CD4-positive, alpha-beta memory T cell (primary cell): ENCODE measurements at regions not wholly inside any gene's neighbourhood (a gene's known extent, or its start where the extent isn't known, plus 50 kb on each side); places are given as distances from the start of the nearest gene placed in this dataset.
A peak's percentile ranks its signal among the peaks of the same experiment; 100 is the strongest.

Source experiments
- CTCF ChIA-PET: fragments of 350-600 bp; sonication (Branson Sonifier 250); formaldehyde crosslinking; loops from one replicate; lab custom pipeline; 2021; ENCODE audit warnings: inconsistent platforms; ENCODE audit not compliant: partially characterized antibody; lab: Charles Lee
- POLR2A ChIA-PET: fragments of 350-600 bp; sonication (Branson Sonifier 250); formaldehyde crosslinking; loops from one replicate; lab custom pipeline; 2021; ENCODE audit not compliant: partially characterized antibody; lab: Charles Lee
- DNase-seq, 5 donors: peaks; one replicate each; pipeline versions ENCODE4 v3.0.0 to v3.0.0-alpha.2; 2020 to 2022; ENCODE audit warnings: mixed read lengths in 1 of 5
- H3K27ac ChIP-seq: one replicate; pipeline ENCODE4 v1.7.0; 2013; ENCODE audit warnings: low read depth, low read length
- H3K27me3 ChIP-seq: 2 replicates; pipeline ENCODE4 v1.7.0; 2013; ENCODE audit warnings: mild to moderate bottlenecking, low read length, moderate library complexity; ENCODE audit not compliant: insufficient read depth
- H3K36me3 ChIP-seq: 2 replicates; pipeline ENCODE4 v1.7.0; 2013; ENCODE audit warnings: mild to moderate bottlenecking, low read length, moderate library complexity; ENCODE audit not compliant: insufficient read depth
- H3K4me1 ChIP-seq: 2 replicates; pipeline ENCODE4 v1.7.0; 2013; ENCODE audit warnings: mild to moderate bottlenecking, low read length, moderate library complexity; ENCODE audit not compliant: insufficient read depth
- H3K4me3 ChIP-seq, 2 donors: one replicate each; pipeline ENCODE4 v1.7.0; 2013; ENCODE audit warnings: low read length in 2 of 2, mild to moderate bottlenecking in 1 of 2
- H3K9me3 ChIP-seq, 2 donors: one replicate each; pipeline ENCODE4 v1.7.0; 2013; ENCODE audit warnings: low read length in 2 of 2, control low read depth in 1 of 2; ENCODE audit not compliant: control insufficient read depth in 1 of 2
- H3K27ac Mint-ChIP-seq, 7 donors: one replicate each; pipeline ENCODE4 v1.8.0; 2020 to 2021; ENCODE audit warnings: mixed read lengths in 7 of 7, mild to moderate bottlenecking in 6 of 7, inconsistent platforms in 3 of 7, moderate library complexity in 3 of 7
- H3K27me3 Mint-ChIP-seq, 2 donors: one replicate each; pipeline ENCODE4 v1.8.0; 2020 to 2021; ENCODE audit warnings: mixed read lengths in 2 of 2
- H3K36me3 Mint-ChIP-seq, 2 donors: one replicate each; pipeline ENCODE4 v1.8.0; 2020 to 2021; ENCODE audit warnings: mixed read lengths in 2 of 2, inconsistent platforms in 1 of 2, mild to moderate bottlenecking in 1 of 2
- H3K4me1 Mint-ChIP-seq, 4 donors: one replicate each; pipeline ENCODE4 v1.8.0; 2020 to 2021; ENCODE audit warnings: mixed read lengths in 4 of 4, mild to moderate bottlenecking in 1 of 4
- H3K4me3 Mint-ChIP-seq, 8 donors: one replicate each; pipeline ENCODE4 v1.8.0; 2020 to 2021; ENCODE audit warnings: mixed read lengths in 8 of 8, mild to moderate bottlenecking in 7 of 8, moderate library complexity in 6 of 8, inconsistent platforms in 3 of 8
- H3K9me3 Mint-ChIP-seq, 8 donors: one replicate each; pipeline ENCODE4 v1.8.0; 2020 to 2021; ENCODE audit warnings: mixed read lengths in 8 of 8, mild to moderate bottlenecking in 5 of 8, inconsistent platforms in 3 of 8, moderate library complexity in 1 of 8
- intact Hi-C: fragments of 100-400 bp; cut with micrococcal nuclease; formaldehyde crosslinking; loops from one replicate; pipeline ENCODE4 v1.15.1; 2023

DNA sequence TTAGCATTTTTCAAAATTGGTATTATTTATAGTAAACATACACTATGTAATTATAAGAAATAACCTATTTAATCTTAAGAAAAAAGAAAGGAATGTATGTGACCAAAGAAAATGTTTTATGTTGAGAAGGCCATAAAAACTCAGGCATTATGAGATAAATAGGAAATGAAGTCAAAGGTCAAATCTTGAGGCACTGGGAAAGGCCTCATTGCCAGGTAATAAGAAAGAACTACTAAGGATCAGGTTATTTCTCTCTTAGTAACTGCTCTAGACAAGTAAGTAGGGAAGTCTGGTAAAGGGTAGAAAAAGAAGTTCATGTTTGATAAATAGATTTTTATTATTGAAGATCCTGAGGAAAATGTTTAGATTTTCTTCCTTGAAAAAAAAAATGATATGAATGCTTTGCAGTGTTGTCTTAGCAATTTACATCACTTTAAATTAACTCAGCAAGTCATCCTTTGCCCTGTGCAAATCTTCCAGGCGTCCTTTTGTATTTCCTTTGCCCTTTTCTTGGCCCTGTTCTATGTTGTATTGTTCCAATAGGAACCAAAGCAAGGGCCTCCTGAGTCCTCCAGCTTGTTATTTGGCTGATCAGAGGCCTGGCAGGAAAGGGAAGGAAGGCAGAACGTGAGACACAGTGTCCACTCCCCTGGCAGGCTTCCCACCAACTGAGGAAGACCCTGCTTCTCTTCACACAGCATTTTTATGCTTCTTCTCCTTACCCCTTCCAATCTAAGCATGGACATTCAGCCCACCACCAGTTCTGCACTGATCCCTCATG is 260.4 kb upstream of the MIR17HG start:
- Mint-ChIP-seq H3K36me3 (no peaks in the 10 kb centered on the region), H3K27me3 (no peaks in the 10 kb centered on the region), H3K4me3 (no peak overlapping the region), H3K27ac (peak overlapping the region in 1 of 7 donors; percentile 21), H3K9me3 (no peaks in the 10 kb centered on the region), H3K4me1 (no peaks in the 10 kb centered on the region)
- intact Hi-C loops = no loop called here
- ChIA-PET CTCF (no interaction called here), POLR2A (no interaction called here)
- Histone ChIP-seq H3K4me1 (no peaks in the 10 kb centered on the region), H3K4me3 (no peak overlapping the region), H3K9me3 (no peaks in the 10 kb centered on the region), H3K27me3 (no peaks in the 10 kb centered on the region), H3K27ac (no peak overlapping the region), H3K36me3 (no peaks in the 10 kb centered on the region)
- DNase-seq = no peak

DNA sequence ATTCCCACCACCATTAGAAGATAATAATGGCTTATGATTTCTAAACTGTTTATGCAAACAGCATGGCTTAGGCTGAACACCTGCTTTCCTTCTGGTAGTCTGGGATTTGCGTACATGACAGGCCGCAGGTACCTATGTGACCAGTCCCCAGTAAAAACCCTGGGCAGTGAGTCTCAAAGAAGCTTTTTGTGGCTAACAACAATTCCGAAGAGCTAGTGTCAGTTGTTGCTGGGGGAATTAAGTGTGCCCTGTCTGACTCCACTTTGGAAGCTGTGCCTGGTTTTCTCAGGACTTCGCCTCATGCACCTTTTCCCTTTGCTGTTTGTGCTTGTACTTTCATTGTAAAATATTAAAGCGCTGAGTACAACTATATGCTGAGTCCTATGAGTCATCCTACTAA is 250.2 kb upstream of the MIR17HG start:
- H3K4me3 ChIP-seq = no peak overlapping the region
- no peak overlapping the region for H3K4me3 Mint-ChIP-seq
- no peaks in the 10 kb centered on the region for H3K27me3 Mint-ChIP-seq
- H3K36me3 Mint-ChIP-seq = no peaks in the 10 kb centered on the region
- no peak overlapping the region for H3K27ac ChIP-seq
- CTCF ChIA-PET = no interaction called here
- intact Hi-C loops = no loop called here
- DNase-seq = no peak
- no peaks in the 10 kb centered on the region for H3K9me3 ChIP-seq
- no peaks in the 10 kb centered on the region for H3K4me1 Mint-ChIP-seq
- no peaks in the 10 kb centered on the region for H3K27me3 ChIP-seq
- no peaks in the 10 kb centered on the region for H3K36me3 ChIP-seq
- no peak overlapping the region for H3K27ac Mint-ChIP-seq
- H3K9me3 Mint-ChIP-seq = peaks cover 0 to 2% (median 0%) of the 10 kb centered on the region in 8 donors
- POLR2A ChIA-PET = no interaction called here
- H3K4me1 ChIP-seq = no peaks in the 10 kb centered on the region

DNA sequence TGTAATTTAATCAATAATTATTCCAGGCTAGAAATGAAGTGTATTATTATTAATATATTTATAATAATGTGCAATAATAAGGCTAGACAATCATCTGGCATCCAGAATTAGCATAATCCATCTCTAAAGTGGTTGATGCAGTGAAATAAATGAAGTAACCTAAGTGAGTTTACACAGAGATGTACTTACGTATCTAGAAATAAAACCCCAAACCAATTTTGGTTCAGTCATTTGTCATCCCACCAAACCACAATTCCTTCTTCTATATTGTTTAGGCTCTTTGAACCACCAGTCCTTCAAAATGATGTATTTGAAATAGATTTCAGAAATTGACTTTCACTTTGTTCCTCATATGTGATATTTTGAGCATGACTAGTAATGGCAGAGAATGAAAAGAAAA is 247.6 kb upstream of the MIR17HG start:
- no peak overlapping the region for H3K27ac ChIP-seq
- no peaks in the 10 kb centered on the region for H3K4me1 ChIP-seq
- CTCF ChIA-PET = no interaction called here
- intact Hi-C loops = no loop called here
- POLR2A ChIA-PET = no interaction called here
- DNase-seq = no peak
- H3K4me3 Mint-ChIP-seq = no peak overlapping the region
- H3K27me3 ChIP-seq = no peaks in the 10 kb centered on the region
- H3K4me3 ChIP-seq = no peak overlapping the region
- no peaks in the 10 kb centered on the region for H3K36me3 Mint-ChIP-seq
- no peaks in the 10 kb centered on the region for H3K9me3 ChIP-seq
- no peaks in the 10 kb centered on the region for H3K36me3 ChIP-seq
- peaks cover 0 to 2% (median 0%) of the 10 kb centered on the region in 8 donors for H3K9me3 Mint-ChIP-seq
- no peaks in the 10 kb centered on the region for H3K27me3 Mint-ChIP-seq
- no peaks in the 10 kb centered on the region for H3K4me1 Mint-ChIP-seq
- H3K27ac Mint-ChIP-seq = no peak overlapping the region

DNA sequence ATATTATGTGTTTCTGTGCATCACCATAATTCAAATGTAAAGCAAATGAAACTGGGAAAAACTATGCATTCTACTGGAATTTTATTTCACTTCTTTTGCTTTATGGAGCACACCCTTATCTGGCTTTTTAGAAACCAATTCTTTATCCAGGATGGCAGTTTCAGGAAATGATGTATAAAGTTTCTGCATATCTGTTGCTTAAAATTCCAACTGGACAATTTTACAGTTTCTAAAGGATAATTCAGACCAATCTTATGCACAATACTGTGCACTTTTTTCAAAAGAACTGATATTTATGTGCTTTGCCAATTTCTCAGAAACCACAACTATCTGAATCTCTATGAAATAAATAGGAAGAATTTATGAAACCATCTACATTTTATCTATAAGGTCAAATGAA is 246.5 kb upstream of the MIR17HG start:
- H3K9me3 Mint-ChIP-seq = peaks cover 0 to 2% (median 0%) of the 10 kb centered on the region in 8 donors
- no peaks in the 10 kb centered on the region for H3K36me3 Mint-ChIP-seq
- H3K4me3 Mint-ChIP-seq = no peak overlapping the region
- Histone ChIP-seq H3K36me3 (no peaks in the 10 kb centered on the region), H3K9me3 (no peaks in the 10 kb centered on the region), H3K27ac (no peak overlapping the region), H3K27me3 (no peaks in the 10 kb centered on the region), H3K4me1 (no peaks in the 10 kb centered on the region), H3K4me3 (no peak overlapping the region)
- H3K4me1 Mint-ChIP-seq = no peaks in the 10 kb centered on the region
- POLR2A ChIA-PET = no interaction called here
- no peak for DNase-seq
- CTCF ChIA-PET = no interaction called here
- intact Hi-C loops = no loop called here
- no peaks in the 10 kb centered on the region for H3K27me3 Mint-ChIP-seq
- no peak overlapping the region for H3K27ac Mint-ChIP-seq

DNA sequence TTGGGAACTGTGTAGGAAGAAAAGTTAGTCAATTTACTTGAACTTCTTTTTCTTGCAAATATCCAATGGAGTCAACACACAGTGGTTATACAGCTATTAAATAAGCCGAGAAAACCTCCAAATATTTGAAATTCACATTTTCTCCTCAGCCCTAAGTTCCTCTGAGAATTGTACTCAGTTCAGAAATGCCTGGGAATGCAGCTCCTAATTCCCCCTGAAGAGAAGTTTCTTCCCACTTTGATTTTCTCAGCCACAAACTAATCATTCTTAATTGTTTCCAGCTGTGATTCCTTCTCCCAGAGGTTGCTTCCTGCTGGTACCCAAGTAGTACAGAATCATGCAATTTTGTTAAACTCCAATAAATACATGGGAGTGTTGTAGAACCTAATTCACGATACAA is 246.1 kb upstream of the MIR17HG start:
- CTCF ChIA-PET = no interaction called here
- H3K27me3 ChIP-seq = no peaks in the 10 kb centered on the region
- Mint-ChIP-seq H3K9me3 (peaks cover 0 to 2% (median 0%) of the 10 kb centered on the region in 8 donors), H3K36me3 (no peaks in the 10 kb centered on the region), H3K27ac (no peak overlapping the region), H3K4me1 (no peaks in the 10 kb centered on the region), H3K4me3 (no peak overlapping the region), H3K27me3 (no peaks in the 10 kb centered on the region)
- no peaks in the 10 kb centered on the region for H3K4me1 ChIP-seq
- no peak for DNase-seq
- no peak overlapping the region for H3K4me3 ChIP-seq
- H3K9me3 ChIP-seq = no peaks in the 10 kb centered on the region
- H3K36me3 ChIP-seq = no peaks in the 10 kb centered on the region
- POLR2A ChIA-PET = no interaction called here
- intact Hi-C loops = no loop called here
- H3K27ac ChIP-seq = no peak overlapping the region

DNA sequence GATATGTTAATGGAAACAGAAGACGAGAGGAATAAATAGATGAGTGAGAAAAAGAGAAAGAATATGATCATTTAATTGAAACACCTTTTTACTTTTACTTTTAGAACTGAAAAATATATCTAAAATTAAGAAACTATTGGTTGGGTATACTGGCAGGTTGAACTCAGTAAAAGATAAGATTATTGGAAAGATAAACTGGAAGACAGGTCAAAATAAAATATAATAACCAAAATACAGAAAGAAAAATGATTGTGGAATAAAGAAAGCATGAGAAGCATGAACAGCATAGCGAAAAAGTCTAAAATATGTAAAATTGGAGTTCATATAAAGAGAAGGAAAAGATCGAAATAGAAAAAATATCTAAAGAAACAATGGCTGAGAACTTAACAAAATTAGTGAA is 242.2 kb upstream of the MIR17HG start:
- ChIA-PET CTCF (no interaction called here), POLR2A (no interaction called here)
- Histone ChIP-seq H3K4me3 (no peak overlapping the region), H3K4me1 (no peaks in the 10 kb centered on the region), H3K9me3 (no peaks in the 10 kb centered on the region), H3K36me3 (no peaks in the 10 kb centered on the region), H3K27ac (no peak overlapping the region), H3K27me3 (no peaks in the 10 kb centered on the region)
- no peaks in the 10 kb centered on the region for H3K36me3 Mint-ChIP-seq
- no peaks in the 10 kb centered on the region for H3K27me3 Mint-ChIP-seq
- peaks cover 0 to 2% (median 0%) of the 10 kb centered on the region in 8 donors for H3K9me3 Mint-ChIP-seq
- no peak overlapping the region for H3K4me3 Mint-ChIP-seq
- intact Hi-C loops = no loop called here
- H3K27ac Mint-ChIP-seq = no peak overlapping the region
- no peaks in the 10 kb centered on the region for H3K4me1 Mint-ChIP-seq
- DNase-seq = no peak

DNA sequence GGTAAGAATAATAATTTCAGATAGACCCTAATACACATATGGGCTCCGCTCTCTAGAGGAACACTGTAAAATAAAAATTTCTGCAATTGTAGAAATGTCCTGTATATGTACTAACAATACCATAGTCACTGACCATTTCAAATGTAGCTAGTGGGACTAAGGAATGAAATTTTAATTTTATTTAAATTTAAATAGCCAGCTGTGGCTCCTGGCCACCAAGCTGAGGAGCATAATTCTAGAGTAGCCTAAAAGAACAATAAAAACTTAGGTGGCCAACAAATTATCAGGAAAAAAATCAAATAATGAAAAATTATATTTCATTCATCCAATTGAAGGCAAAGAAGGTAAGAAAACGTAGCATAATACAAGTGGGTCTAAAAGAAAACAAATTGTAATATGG is 240.9 kb upstream of the MIR17HG start:
- no peaks in the 10 kb centered on the region for H3K9me3 ChIP-seq

More for the DNA sequence above, 240.9 kb upstream of the MIR17HG start:
- no peak overlapping the region for H3K4me3 ChIP-seq
- intact Hi-C loops = no loop called here
- H3K27ac Mint-ChIP-seq = no peak overlapping the region
- no peaks in the 10 kb centered on the region for H3K4me1 ChIP-seq
- ChIA-PET POLR2A (no interaction called here), CTCF (no interaction called here)
- H3K36me3 ChIP-seq = no peaks in the 10 kb centered on the region
- peaks cover 0 to 2% (median 0%) of the 10 kb centered on the region in 8 donors for H3K9me3 Mint-ChIP-seq
- DNase-seq = no peak
- H3K4me1 Mint-ChIP-seq = no peaks in the 10 kb centered on the region
- H3K36me3 Mint-ChIP-seq = no peaks in the 10 kb centered on the region
- H3K27me3 ChIP-seq = no peaks in the 10 kb centered on the region
- H3K27ac ChIP-seq = no peak overlapping the region
- no peak overlapping the region for H3K4me3 Mint-ChIP-seq
- H3K27me3 Mint-ChIP-seq = no peaks in the 10 kb centered on the region
